Muscle of leg (tissue), 3 donors: ENCODE measurements at regions not wholly inside any gene's neighbourhood (a gene's known extent, or its start where the extent isn't known, plus 50 kb on each side); places are given as distances from the start of the nearest gene placed in this dataset.

ENCODE experiments used
- DNase-seq: peaks from one replicate; pipeline ENCODE4 v3.0.0; 2013
- H3K27ac ChIP-seq: one replicate; pipeline ENCODE4 v1.5.1; 2013; ENCODE audit warnings: mild to moderate bottlenecking, low read length, control low read depth
- H3K27me3 ChIP-seq: one replicate; pipeline ENCODE4 v1.6.1; 2013; ENCODE audit warnings: low read length; ENCODE audit not compliant: control insufficient read depth, insufficient read depth
- H3K36me3 ChIP-seq: one replicate; pipeline ENCODE4 v1.6.1; 2013; ENCODE audit warnings: low read length; ENCODE audit not compliant: control insufficient read depth, insufficient read depth
- H3K4me1 ChIP-seq: one replicate; pipeline ENCODE4 v1.6.1; 2013; ENCODE audit warnings: low read length; ENCODE audit not compliant: control insufficient read depth, insufficient read depth
- H3K4me3 ChIP-seq: one replicate; pipeline ENCODE4 v1.5.1; 2013; ENCODE audit warnings: low read length, control low read depth
- H3K9me3 ChIP-seq: replicated peaks from 2 replicates; pipeline ENCODE4 v1.6.1; 2013; ENCODE audit warnings: low read depth, low read length; ENCODE audit not compliant: control insufficient read depth
- WGBS: methylation state at CpG from one replicate; pipeline ENCODE4 v1.1.5; 2013; ENCODE audit warnings: missing lambda C conversion rate; ENCODE audit not compliant: insufficient coverage; 5-methylcytosine and 5-hydroxymethylcytosine counted together

DNA sequence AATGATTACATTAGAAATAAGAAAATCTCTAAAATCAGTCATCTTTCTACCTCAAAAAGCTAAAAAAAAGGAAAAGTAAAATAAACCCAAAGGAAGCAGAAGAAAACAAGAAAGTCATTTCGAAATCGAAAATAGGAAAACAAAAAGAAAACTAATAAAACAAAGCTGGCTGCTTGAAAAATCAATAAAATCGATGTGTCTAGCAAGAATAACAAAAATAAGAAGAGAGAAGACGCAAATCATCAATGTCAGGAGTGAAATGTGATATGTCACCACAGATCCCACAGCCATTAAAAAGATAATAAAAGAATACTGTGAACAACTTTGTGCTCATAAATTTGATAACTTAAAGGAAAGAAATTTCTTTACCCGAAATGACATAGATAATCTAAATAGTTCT, 218.1 kb upstream of the S1PR3 start:
- H3K36me3 ChIP-seq, result no peaks in the 10 kb centered on the region
- H3K27ac ChIP-seq, result no peak overlapping the region
- no CpG with 5 or more reads among the region's 5 CpGs for WGBS
- DNase-seq, result no peak
- H3K4me1 ChIP-seq, result peaks cover 20% of the 10 kb centered on the region
- H3K4me3 ChIP-seq, result no peak overlapping the region
- no peaks in the 10 kb centered on the region for H3K9me3 ChIP-seq
- no peaks in the 10 kb centered on the region for H3K27me3 ChIP-seq

DNA sequence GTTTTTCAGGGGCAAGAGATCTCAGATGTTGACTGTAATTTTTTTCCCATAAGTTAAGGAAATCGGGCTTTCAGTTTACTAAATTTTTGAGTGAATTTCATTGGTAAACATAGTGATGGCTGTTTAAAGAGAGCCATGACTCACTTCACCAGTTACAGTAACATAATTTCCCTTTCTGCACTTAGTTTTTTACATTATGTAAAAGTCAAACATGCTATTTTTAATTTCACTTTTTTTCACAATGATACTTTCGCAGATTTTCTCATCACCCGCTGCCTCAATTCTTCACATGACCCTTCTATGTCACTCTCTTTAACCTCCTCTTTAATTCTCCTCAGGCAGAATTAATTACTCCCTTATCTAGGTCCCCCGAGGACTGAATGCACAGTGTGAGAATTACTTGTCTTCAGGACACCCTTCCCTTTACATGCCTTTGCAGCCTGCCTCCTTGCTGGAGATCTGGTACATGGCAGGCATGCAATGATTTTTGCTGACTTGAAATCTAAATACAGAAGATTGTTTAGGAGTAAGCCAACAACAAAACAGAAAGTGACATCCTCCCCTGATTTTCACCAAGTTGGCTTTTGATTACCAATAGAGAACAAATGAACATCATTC, 217.5 kb upstream of the S1PR3 start:
- H3K36me3 ChIP-seq, result no peaks in the 10 kb centered on the region
- no peak overlapping the region for H3K27ac ChIP-seq
- no peaks in the 10 kb centered on the region for H3K27me3 ChIP-seq
- peak; percentile 33 for DNase-seq
- 85% methylated on average over 2 of the region's 4 CpGs for WGBS
- H3K4me1 ChIP-seq, result peaks cover 22% of the 10 kb centered on the region
- no peaks in the 10 kb centered on the region for H3K9me3 ChIP-seq
- H3K4me3 ChIP-seq, result no peak overlapping the region

DNA sequence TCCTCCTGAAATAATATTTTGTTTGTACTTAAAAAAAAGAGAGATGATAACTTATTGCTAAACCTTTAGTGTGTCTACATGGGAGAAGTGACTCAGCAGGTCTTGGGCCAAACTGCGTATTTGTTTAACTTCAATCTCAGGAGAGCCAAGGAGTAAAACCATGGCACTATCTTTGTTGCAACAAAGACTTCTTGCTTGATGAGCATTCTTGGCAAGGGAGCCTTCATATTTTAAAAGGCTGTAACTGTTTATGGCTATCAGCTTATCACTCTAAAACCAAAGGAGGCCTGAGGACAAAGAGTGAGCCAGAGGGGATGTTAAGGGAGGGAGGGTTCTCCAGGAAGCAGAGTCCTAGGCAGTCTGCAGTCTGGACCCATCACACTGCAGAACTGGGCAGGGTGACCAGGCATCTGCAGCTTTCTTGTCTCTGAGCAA, 216.2 kb upstream of the S1PR3 start:
- WGBS, result 67% methylated on average over 1 of the region's 1 CpG
- Histone ChIP-seq H3K27me3 (no peaks in the 10 kb centered on the region), H3K36me3 (no peaks in the 10 kb centered on the region), H3K4me3 (no peak overlapping the region), H3K4me1 (peaks cover 22% of the 10 kb centered on the region), H3K27ac (no peak overlapping the region), H3K9me3 (no peaks in the 10 kb centered on the region)
- DNase-seq, result peak; percentile 54

DNA sequence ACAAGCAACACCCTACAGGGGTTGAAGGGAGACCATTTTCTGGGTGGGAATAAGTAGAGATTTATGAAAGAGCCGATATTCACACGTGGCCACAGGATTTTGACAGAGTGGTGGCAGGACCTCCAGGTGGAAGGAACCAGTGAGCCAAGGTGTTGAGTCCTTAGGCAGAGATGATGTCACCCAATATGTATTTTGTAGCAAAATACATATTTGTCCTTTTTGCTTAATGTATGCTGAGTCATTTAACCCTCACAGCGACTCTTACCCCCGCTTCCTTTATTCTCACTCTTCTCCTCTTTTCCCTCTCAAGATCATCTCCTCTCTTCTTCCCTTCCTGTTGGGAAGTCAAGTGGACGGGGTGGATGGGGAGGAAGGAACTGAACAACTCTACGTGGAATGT, 215.7 kb upstream of the S1PR3 start:
- no peaks in the 10 kb centered on the region for H3K36me3 ChIP-seq
- peaks cover 22% of the 10 kb centered on the region for H3K4me1 ChIP-seq
- H3K4me3 ChIP-seq, result no peak overlapping the region
- no peak overlapping the region for H3K27ac ChIP-seq
- WGBS, result 65% methylated on average over 4 of the region's 6 CpGs
- no peak for DNase-seq
- no peaks in the 10 kb centered on the region for H3K9me3 ChIP-seq
- H3K27me3 ChIP-seq, result no peaks in the 10 kb centered on the region

DNA sequence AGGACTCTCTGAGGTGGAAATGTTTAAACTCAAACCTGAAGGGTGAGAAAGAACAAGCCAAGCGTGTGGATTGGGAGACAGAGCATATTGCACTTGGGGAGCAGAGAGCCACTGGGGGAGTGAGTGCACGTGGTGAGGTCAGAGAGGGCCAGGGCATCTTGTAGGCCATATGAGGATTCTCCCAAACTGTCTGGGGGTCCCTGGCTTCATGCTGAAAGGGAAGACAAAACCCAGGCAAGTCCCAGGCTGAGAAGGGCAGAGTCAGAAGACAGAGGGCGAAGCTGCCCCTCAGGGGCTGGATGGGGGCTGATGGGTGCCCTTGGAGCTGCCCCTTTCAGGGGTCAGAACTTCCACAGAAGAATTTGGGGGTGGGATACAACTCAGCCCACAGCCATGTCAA, 215.3 kb upstream of the S1PR3 start:
- H3K4me1 ChIP-seq, result peaks cover 22% of the 10 kb centered on the region
- no peaks in the 10 kb centered on the region for H3K36me3 ChIP-seq
- no peak for DNase-seq
- H3K27ac ChIP-seq, result no peak overlapping the region
- H3K27me3 ChIP-seq, result no peaks in the 10 kb centered on the region
- H3K9me3 ChIP-seq, result no peaks in the 10 kb centered on the region
- 100% methylated on average over 3 of the region's 3 CpGs for WGBS
- no peak overlapping the region for H3K4me3 ChIP-seq

DNA sequence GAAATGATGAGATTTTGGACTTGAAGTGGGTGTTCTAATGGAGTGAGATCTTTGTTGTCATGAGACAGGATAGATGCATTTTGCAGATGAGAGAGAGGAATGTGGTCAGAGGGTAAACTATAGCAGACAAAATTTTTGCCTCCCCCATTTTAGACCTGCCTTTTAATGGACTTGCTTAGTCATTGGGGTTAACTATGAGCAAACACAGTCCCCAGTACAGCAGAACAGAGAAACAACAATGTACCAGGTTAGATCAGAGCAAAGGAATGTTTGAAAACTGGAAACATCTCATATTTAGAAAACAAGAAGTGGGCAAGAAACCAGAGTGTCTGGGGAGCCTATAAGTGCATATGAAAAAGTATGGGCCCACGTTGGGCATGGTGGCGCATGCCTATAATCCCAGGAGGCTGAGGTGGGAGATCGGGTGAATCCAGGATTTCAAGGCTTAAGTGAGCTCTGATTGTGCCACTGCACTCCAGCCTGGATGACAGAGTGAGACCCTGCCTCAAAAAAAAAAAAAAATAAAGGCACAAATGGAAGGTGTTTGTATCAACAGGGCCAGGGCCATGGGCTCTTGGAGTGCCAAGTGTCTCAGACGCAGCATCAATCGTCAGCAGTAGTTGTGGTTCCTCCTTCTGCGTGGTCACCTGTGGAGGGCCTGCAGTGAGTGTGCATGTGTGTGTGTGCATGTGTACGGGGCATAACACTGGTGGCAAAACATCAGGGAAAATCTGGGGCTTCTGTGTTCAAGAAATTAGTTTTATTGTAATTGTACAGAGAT, 214.4 kb upstream of the S1PR3 start:
- H3K4me1 ChIP-seq, result peaks cover 28% of the 10 kb centered on the region
- 52% methylated on average over 5 of the region's 7 CpGs for WGBS
- H3K27ac ChIP-seq, result peak overlapping the region; percentile 66
- H3K36me3 ChIP-seq, result no peaks in the 10 kb centered on the region
- DNase-seq, result peak; percentile 26
- no peak overlapping the region for H3K4me3 ChIP-seq
- H3K27me3 ChIP-seq, result no peaks in the 10 kb centered on the region
- no peaks in the 10 kb centered on the region for H3K9me3 ChIP-seq

DNA sequence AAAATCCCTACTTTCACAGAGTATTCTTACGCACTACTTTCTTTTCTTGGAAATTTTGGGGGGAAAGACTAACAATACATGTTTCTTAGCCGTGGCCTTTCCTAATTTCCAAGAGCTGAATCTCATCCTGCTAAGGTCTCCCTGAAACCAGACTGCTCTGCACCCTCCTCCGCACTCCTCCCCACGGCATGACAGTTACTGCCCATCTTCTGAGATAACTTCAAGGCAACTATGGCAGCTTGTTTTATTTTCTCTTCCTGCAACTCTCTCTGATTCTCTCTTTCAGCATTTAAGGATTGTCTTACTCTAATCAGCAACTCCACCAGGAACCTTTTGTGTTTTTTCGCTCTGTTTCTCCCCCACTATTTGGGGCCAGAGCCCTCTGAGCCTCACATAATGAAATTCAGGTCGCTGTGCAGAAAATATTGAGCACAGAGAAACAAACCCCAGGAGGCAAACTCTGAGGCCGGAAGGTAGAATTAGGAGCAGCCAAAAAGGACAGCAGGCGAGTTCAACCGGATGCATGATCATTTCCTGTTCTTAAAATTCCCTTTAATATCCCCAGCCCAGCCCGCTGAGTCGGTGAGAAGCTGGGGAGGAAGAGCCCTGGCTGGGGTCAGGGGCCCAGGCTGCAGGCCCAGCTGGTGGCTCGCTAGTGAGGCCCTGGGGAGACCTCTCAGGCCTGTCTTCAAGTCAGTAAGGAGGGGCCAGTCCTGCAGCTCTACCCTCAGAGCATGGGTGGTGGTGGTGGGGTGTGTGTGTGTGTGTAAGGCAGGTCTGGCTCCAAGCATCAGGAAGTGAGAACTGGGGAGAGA, 213.6 kb upstream of the S1PR3 start:
- DNase-seq, result peak; percentile 94
- no peaks in the 10 kb centered on the region for H3K9me3 ChIP-seq
- 18% methylated on average over 4 of the region's 12 CpGs for WGBS

DNA sequence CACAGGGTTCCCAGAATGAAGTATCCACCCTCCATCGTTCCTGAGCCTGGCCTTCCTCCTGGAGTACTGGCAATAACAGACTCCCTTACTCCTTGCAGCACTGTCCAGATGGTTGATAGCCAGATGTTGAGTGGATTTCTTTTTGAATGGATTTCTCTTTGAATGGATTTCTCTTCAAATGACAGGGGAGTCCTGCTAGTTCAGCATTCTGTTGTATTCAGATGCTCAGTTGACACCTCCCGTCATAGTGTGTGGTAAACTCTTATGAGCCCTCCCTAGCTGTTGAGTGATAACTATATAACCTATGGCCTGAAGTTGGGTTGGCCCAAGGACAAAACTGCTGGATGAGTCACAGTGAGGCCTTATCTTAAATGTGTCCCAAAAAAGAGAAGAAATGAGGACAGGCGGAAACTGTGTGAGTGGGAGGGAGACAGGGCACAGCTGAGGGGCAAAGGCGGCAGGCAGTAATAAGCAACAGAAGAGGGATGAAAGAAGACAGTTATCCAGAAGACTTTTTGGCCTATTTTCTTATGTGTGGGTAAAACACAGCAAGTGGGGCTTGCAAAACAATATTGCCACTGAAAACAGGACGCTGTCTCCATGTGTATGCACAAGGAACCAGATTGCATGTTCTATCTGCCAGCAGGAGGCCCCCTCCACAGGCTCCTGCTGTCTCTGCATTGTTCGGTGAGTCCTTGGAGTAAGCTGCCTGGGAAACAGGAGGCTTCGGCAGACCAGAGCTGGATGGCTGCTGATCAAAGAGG, 209.5 kb upstream of the S1PR3 start:
- Histone ChIP-seq H3K36me3 (no peaks in the 10 kb centered on the region), H3K4me3 (no peak overlapping the region), H3K9me3 (no peaks in the 10 kb centered on the region), H3K27me3 (no peaks in the 10 kb centered on the region), H3K27ac (peak overlapping the region; percentile 59), H3K4me1 (peaks cover 35% of the 10 kb centered on the region)
- peak; percentile 82 for DNase-seq
- 62% methylated on average over 6 of the region's 7 CpGs for WGBS

More for the DNA sequence above, 213.6 kb upstream of the S1PR3 start:
- Histone ChIP-seq H3K4me1 (peaks cover 28% of the 10 kb centered on the region), H3K27me3 (no peaks in the 10 kb centered on the region), H3K4me3 (no peak overlapping the region), H3K36me3 (no peaks in the 10 kb centered on the region), H3K27ac (peak overlapping the region; percentile 66)

DNA sequence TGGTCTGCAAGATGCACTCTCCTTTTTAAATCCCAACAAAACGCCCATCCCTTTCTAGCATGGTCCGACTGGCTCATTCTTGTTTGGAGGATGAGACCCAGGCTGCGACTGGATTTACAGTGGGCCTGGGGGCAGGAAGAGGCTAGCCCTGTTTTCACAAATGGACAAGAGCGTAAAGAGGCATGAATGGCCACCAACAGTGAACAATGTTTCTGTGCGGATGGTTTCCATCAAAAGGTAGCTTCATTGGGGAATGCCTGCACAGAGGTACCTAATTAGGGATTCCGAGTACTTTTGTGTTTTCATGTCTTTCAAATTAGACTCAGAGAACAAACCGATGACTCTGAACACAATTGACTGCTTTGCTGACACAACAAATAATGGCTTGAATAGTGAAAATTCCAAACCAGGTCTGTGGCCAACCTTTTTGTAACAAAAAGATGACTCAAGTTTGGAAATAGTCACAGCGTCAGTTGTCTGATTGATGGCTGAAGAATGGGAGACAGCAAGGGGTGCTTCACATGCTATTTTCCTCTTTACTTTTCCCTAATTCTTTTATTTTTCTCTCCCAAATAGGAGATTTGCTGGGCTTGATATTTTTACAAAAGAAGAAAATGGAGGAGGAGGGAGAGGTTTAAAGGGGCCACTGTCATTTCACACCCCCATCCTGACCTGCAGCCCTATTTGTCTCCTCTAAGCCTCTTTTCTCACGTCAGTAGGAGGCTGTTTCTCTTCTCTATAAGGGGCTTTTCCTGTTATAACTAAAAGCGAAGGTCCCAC, 208.1 kb upstream of the S1PR3 start:
- Histone ChIP-seq H3K27ac (no peak overlapping the region), H3K36me3 (no peaks in the 10 kb centered on the region), H3K9me3 (no peaks in the 10 kb centered on the region), H3K4me3 (no peak overlapping the region), H3K27me3 (no peaks in the 10 kb centered on the region), H3K4me1 (peaks cover 23% of the 10 kb centered on the region)
- DNase-seq, result no peak
- 87% methylated on average over 5 of the region's 10 CpGs for WGBS
